Peyer's patch (tissue), 4 donors: ENCODE measurements at regions not wholly inside any gene's neighbourhood (a gene's known extent, or its start where the extent isn't known, plus 50 kb on each side); places are given as distances from the start of the nearest gene placed in this dataset.

Experiments
- CTCF ChIP-seq, 6 experiments: fragments of 450-650 bp in 4 of 6; fragments of 200-600 bp in 2 of 6; sonication (generic) in 1 of 6; IDR thresholded peaks; one replicate each; pipeline ENCODE4 v1.5.1; 2017 to 2019; ENCODE audit warnings: antibody characterized with exemption in 6 of 6, mild to moderate bottlenecking in 3 of 6, moderate library complexity in 1 of 6
- POLR2A ChIP-seq, 2 donors: fragments of 450-650 bp; IDR thresholded peaks; one replicate each; pipeline ENCODE4 v1.5.1; 2017; ENCODE audit warnings: antibody characterized with exemption in 2 of 2, mild to moderate bottlenecking in 2 of 2, moderate library complexity in 2 of 2

- TF ChIP-seq CTCF (IDR thresholded peaks at IDR 0.05) (no peak), POLR2A (IDR thresholded peaks at IDR 0.05) (no peak)
Measured at GRCh38 chr1:208829595-208829994, 585.4 kb upstream of the PLXNA2 start.
